ENCODE measurements at regions not wholly inside any gene's neighbourhood (a gene's known extent, or its start where the extent isn't known, plus 50 kb on each side); places are given as distances from the start of the nearest gene placed in this dataset.
A peak's percentile ranks its signal among the peaks of the same experiment; 100 is the strongest.
"Not testable (repeated sequence)": the region's sequence is repeated elsewhere in the genome, so short reads cannot be mapped to it uniquely, and the experiment has no call there.

DNA sequence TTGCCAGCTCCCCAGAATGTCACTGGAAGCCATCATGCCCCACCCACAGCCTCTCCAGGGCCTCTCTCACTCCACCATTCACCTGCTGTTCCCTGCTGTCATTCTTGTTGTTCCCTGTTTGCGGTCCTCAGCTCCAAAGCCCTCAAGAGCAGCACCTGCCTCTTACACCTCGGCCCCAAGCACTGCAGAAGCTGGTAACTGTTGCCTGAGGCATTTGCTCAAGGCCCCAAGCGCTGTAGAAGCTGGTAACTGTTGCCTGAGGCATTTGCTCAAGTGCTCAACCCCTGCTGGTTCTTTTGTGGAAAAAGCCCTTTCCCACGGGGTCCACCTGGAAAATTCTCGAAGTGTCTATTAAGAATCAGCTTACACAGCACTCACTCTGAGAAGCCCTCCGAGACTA, 78.0 kb downstream of the ARL6IP4 start:
- no peak overlapping the region for H3K4me3 Mint-ChIP-seq

DNA sequence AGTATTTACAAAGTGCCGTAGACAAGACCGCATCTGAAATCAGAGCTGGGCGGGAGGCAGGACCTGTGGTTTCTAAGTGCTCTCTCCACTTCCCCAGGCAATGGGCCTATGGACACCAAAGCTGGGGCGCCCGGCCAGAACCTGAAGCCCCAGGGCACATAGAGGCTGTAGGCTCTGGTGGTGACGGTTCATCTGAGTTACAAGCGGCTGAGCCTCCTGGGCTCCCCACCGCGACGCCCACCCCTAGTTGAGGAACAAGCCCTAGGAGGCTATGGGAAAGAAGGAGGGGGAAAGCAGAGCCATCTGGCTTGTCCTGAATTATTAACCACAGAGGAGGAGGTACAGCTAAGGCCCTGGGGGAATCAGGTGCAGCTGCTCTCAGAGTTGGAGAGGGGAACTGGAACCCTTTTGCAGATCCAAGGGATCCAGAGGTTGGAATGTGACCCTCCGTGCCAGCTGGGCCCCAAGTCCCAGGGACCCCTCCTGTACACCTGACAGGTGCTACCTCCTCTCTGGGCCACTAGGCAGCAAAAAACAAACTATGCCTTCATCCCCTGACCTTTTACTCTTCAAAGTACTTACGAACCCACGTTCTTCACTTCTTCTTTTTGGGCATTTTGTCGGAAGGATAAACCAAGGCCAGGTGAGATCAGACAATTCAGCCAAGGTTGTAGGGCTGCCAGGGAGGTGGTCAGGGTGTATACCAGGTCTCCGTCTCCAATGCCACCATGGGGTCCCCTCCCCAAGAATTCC, 77.2 kb downstream of the ARL6IP4 start:
- no peak overlapping the region for H3K27ac Mint-ChIP-seq
- H3K4me3 Mint-ChIP-seq: no peak overlapping the region
- no peaks in the 10 kb centered on the region for H3K27me3 Mint-ChIP-seq
- H3K36me3 Mint-ChIP-seq (ENCODE audit: low read depth): no peaks in the 10 kb centered on the region
- H3K4me1 Mint-ChIP-seq (ENCODE audit: low read depth): peaks cover 21% of the 10 kb centered on the region
- no peaks in the 10 kb centered on the region for H3K9me3 Mint-ChIP-seq

More for the DNA sequence above, 78.0 kb downstream of the ARL6IP4 start:
- no peaks in the 10 kb centered on the region for H3K9me3 Mint-ChIP-seq
- H3K27me3 Mint-ChIP-seq: no peaks in the 10 kb centered on the region
- no peaks in the 10 kb centered on the region for H3K36me3 Mint-ChIP-seq (ENCODE audit: low read depth)
- H3K4me1 Mint-ChIP-seq (ENCODE audit: low read depth): peaks cover 27% of the 10 kb centered on the region
- no peak overlapping the region for H3K27ac Mint-ChIP-seq

DNA sequence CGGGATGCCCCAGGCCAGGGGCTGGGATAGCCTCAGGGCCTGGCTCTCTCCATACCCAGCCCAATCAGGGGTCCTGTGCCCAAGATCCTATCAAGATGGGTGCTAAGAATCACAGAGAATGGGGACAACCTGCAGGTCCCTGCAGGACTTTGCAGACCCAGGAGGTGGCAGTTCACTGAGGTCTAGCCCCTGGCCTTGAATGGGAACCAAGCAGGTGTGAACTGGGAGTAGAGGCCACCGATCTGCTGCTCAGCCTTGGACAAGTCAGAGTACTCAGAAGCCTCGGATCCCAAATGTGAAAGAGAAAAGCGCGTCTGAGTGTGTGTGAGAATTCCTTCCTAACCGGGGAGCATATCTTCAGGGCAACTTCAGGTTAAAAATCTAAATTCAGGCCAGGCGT, 76.2 kb downstream of the ARL6IP4 start:
- no peaks in the 10 kb centered on the region for H3K36me3 Mint-ChIP-seq (ENCODE audit: low read depth)
- H3K27me3 Mint-ChIP-seq: no peaks in the 10 kb centered on the region
- H3K27ac Mint-ChIP-seq: no peak overlapping the region
- H3K4me1 Mint-ChIP-seq (ENCODE audit: low read depth): peaks cover 11% of the 10 kb centered on the region
- no peak overlapping the region for H3K4me3 Mint-ChIP-seq
- H3K9me3 Mint-ChIP-seq: no peaks in the 10 kb centered on the region

DNA sequence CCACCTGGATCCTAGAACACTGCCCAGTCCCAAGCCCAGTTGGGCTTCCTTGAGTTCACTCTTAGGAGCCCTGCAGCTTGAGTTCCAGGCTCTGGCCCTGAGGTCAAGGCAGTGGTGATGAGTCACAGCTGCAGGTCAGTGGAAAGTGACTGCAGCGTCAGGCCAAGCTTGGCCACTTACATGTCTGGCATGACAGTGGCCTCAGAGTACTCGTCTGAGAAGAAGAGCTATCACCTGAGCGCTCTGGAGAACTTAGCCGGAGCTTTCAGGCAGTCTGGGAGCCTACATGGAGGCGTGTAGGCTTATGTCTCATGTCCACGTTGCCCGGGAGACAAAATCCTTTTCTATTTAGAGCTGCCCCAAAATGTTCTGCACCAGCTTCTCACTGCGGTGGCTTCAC, 75.6 kb downstream of the ARL6IP4 start:
- Mint-ChIP-seq H3K4me3 (no peak overlapping the region), H3K4me1 (ENCODE audit: low read depth) (peaks cover 11% of the 10 kb centered on the region), H3K27ac (no peak overlapping the region)

GRCh38 chr12:123055281-123055766, 74.8 kb downstream of the ARL6IP4 start:
- Mint-ChIP-seq H3K4me1 (ENCODE audit: low read depth) (peaks cover 18% of the 10 kb centered on the region), H3K36me3 (ENCODE audit: low read depth) (no peaks in the 10 kb centered on the region), H3K4me3 (no peak overlapping the region), H3K27me3 (no peaks in the 10 kb centered on the region), H3K9me3 (no peaks in the 10 kb centered on the region), H3K27ac (no peak overlapping the region)

More for the DNA sequence above, 75.6 kb downstream of the ARL6IP4 start:
- Mint-ChIP-seq H3K36me3 (ENCODE audit: low read depth) (no peaks in the 10 kb centered on the region), H3K9me3 (no peaks in the 10 kb centered on the region), H3K27me3 (no peaks in the 10 kb centered on the region)

GRCh38 chr12:123054371-123054770, 73.9 kb downstream of the ARL6IP4 start:
- no peaks in the 10 kb centered on the region for H3K9me3 Mint-ChIP-seq
- no peaks in the 10 kb centered on the region for H3K27me3 Mint-ChIP-seq
- peaks cover 18% of the 10 kb centered on the region for H3K4me1 Mint-ChIP-seq (ENCODE audit: low read depth)
- no peak overlapping the region for H3K27ac Mint-ChIP-seq
- no peak overlapping the region for H3K4me3 Mint-ChIP-seq
- H3K36me3 Mint-ChIP-seq (ENCODE audit: low read depth): no peaks in the 10 kb centered on the region

DNA sequence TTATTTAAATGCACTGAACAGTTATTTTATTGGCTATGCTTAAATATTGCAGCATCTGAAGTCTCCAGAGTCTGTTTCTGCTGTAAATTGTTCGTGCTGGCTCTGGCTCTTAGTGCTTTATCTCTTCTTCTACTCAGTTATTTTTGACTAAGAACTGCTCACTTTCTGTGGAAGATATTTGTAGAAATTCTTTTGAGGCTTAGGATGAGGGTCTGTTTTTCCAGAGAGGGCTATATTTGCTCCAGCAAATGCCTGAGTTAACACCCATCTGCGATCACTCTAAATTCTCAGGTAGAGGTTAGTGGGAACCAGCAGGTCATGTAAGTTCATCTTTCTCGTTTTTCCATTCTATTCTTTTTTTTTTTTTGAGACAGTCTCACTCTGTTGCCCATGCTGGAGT, 71.1 kb downstream of the ARL6IP4 start:
- Mint-ChIP-seq H3K27me3 (no peaks in the 10 kb centered on the region), H3K9me3 (no peaks in the 10 kb centered on the region), H3K4me3 (no peak overlapping the region), H3K36me3 (ENCODE audit: low read depth) (no peaks in the 10 kb centered on the region), H3K4me1 (ENCODE audit: low read depth) (peaks cover 28% of the 10 kb centered on the region), H3K27ac (peak overlapping the region; percentile 42)

GRCh38 chr12:123050913-123051312, 70.4 kb downstream of the ARL6IP4 start:
- Mint-ChIP-seq H3K27ac (no peak overlapping the region), H3K27me3 (no peaks in the 10 kb centered on the region), H3K4me1 (ENCODE audit: low read depth) (peaks cover 28% of the 10 kb centered on the region), H3K4me3 (no peak overlapping the region), H3K9me3 (no peaks in the 10 kb centered on the region), H3K36me3 (ENCODE audit: low read depth) (no peaks in the 10 kb centered on the region)

- H3K4me3 Mint-ChIP-seq: no peak overlapping the region
- peaks cover 28% of the 10 kb centered on the region for H3K4me1 Mint-ChIP-seq (ENCODE audit: low read depth)
- no peaks in the 10 kb centered on the region for H3K27me3 Mint-ChIP-seq
- no peaks in the 10 kb centered on the region for H3K9me3 Mint-ChIP-seq
- no peak overlapping the region for H3K27ac Mint-ChIP-seq
- no peaks in the 10 kb centered on the region for H3K36me3 Mint-ChIP-seq (ENCODE audit: low read depth)
These were observed 69.9 kb downstream of the ARL6IP4 start for GRCh38 chr12:123050331-123050831.

DNA sequence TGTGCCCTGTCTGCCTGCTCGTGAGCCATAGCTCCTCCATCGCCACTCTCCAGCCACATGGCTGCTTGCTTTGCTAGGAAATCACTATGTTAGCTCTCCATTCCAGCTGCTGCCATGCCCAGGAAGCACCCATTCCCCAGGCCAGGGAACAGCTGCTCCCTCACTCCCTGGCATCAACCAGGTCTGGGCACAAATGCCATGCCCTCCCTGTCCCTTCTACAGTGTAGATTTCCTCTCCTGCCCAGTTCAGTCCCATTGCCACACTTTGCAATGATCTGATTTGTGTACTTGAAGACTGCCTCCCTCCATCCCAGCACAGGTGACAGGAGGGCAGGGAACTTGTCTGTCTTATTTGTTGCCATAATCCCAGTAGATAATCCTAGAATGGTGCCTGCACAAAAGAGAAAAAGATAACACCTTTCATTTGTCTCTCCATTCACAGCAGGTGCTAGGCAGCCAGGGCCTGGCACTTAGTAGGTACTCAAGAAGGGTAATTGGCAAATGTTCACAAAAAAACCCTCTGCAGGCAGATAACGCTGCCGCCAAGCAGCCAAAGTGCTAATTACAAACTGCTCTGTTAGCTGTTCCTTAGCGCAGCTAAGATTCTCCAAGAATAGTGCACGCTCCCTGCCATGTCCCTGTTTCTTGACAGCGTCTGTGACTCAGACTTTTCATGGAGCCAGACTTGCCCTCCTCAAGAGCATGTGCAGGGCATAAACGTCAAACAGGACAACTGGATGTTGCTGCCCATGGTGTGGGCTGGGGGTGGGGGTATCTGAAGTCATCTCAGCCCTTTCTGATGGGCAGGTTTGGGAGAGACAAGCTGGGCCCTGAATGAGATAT, 69.1 kb downstream of the ARL6IP4 start:
- Mint-ChIP-seq H3K4me3 (no peak overlapping the region), H3K4me1 (ENCODE audit: low read depth) (peaks cover 34% of the 10 kb centered on the region), H3K9me3 (no peaks in the 10 kb centered on the region), H3K27me3 (no peaks in the 10 kb centered on the region), H3K27ac (no peak overlapping the region), H3K36me3 (ENCODE audit: low read depth) (no peaks in the 10 kb centered on the region)

DNA sequence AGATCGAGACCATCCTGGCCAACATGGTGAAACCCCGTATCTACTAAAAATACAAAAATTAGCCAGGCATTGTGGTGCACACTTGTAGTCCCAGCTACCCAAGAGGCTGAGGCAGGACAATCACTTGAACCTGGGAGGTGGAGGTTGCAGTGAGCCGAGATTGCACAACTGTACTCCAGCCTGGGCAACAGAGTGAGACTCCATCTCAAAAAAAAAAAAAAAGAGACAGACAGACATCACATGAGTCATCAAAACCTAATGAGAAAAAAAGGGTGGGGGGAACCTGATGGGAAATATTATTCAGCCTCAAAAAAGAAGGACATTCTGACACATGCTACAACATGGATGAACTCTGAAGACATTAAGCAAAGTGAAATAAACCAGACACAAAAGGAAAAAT, 67.4 kb downstream of the ARL6IP4 start:
- peak overlapping the region; percentile 47 for H3K27ac Mint-ChIP-seq
- H3K9me3 Mint-ChIP-seq; H3K4me3 Mint-ChIP-seq; H3K36me3 Mint-ChIP-seq (ENCODE audit: low read depth); H3K27me3 Mint-ChIP-seq: not testable (repeated sequence)
- H3K4me1 Mint-ChIP-seq (ENCODE audit: low read depth): peaks cover 50% of the 10 kb centered on the region

GRCh38 chr12:123047289-123047688, 66.8 kb downstream of the ARL6IP4 start:
- H3K4me3 Mint-ChIP-seq: no peak overlapping the region
- H3K27ac Mint-ChIP-seq: no peak overlapping the region
- no peaks in the 10 kb centered on the region for H3K27me3 Mint-ChIP-seq
- H3K9me3 Mint-ChIP-seq: no peaks in the 10 kb centered on the region
- no peaks in the 10 kb centered on the region for H3K36me3 Mint-ChIP-seq (ENCODE audit: low read depth)
- H3K4me1 Mint-ChIP-seq (ENCODE audit: low read depth): peaks cover 50% of the 10 kb centered on the region

DNA sequence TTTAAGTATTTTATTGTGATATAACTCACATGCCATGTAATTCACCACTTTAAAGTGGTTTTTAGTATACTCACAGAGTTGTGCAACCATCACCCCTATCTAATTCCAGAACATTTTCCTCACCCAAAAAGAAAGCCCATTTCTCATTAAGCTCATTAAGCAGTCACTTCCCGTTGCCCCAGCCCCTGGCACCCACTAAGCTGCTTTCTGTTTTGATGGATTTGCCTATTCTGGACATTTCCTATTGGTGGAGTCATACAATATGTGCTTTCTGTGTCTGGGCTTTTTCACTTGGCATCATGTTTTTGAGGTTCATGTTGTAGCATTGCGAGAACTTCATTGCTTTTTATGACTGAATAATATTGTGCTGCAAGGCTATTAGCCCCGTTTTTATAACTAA, 66.0 kb downstream of the ARL6IP4 start:
- H3K4me1 Mint-ChIP-seq (ENCODE audit: low read depth): peaks cover 48% of the 10 kb centered on the region
- H3K9me3 Mint-ChIP-seq: no peaks in the 10 kb centered on the region
- no peaks in the 10 kb centered on the region for H3K27me3 Mint-ChIP-seq
- H3K4me3 Mint-ChIP-seq: no peak overlapping the region
- no peak overlapping the region for H3K27ac Mint-ChIP-seq
- no peaks in the 10 kb centered on the region for H3K36me3 Mint-ChIP-seq (ENCODE audit: low read depth)

- no peaks in the 10 kb centered on the region for H3K27me3 Mint-ChIP-seq
- H3K36me3 Mint-ChIP-seq (ENCODE audit: low read depth): no peaks in the 10 kb centered on the region
- peaks cover 40% of the 10 kb centered on the region for H3K4me1 Mint-ChIP-seq (ENCODE audit: low read depth)
- no peaks in the 10 kb centered on the region for H3K9me3 Mint-ChIP-seq
- no peak overlapping the region for H3K4me3 Mint-ChIP-seq
- H3K27ac Mint-ChIP-seq: no peak overlapping the region
These were observed 65.2 kb downstream of the ARL6IP4 start for GRCh38 chr12:123045678-123046077.

GRCh38 chr12:123044351-123044750, 63.9 kb downstream of the ARL6IP4 start:
- H3K36me3 Mint-ChIP-seq (ENCODE audit: low read depth): no peaks in the 10 kb centered on the region
- peaks cover 33% of the 10 kb centered on the region for H3K4me1 Mint-ChIP-seq (ENCODE audit: low read depth)
- H3K27ac Mint-ChIP-seq: no peak overlapping the region
- no peaks in the 10 kb centered on the region for H3K9me3 Mint-ChIP-seq
- H3K4me3 Mint-ChIP-seq: no peak overlapping the region
- no peaks in the 10 kb centered on the region for H3K27me3 Mint-ChIP-seq
